ENCODE measurements at regions not wholly inside any gene's neighbourhood (a gene's known extent, or its start where the extent isn't known, plus 50 kb on each side); places are given as distances from the start of the nearest gene placed in this dataset.

DNA sequence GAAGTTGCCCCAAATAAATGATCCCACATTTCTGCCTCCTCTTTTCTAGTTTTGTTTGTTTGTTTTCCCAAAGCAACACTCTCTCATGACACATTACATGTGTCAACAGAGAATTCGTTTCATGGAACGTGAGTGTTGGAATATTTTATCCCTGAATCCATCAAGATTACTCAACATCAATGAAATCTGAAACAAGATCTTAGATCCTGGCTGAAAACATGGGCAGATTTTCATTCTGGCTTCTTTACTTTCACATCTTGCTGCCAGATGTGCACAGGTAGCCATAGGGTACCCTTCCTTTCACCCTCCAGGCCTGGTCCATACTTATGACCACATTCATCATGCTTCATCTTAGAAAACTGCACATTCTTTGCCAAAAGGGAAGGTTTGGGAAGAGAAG, 347.0 kb downstream of the DOK5 start:
- Histone ChIP-seq H3K36me3 (ENCODE audit: control insufficient read depth in 2 of 2, insufficient read depth in 2 of 2, low read length in 1 of 2) (no peaks in the 10 kb centered on the region), H3K79me2 (ENCODE audit: control insufficient read depth, insufficient read depth, low read length) (no peaks in the 10 kb centered on the region), H3K4me3 (no peak overlapping the region), H3K4me1 (ENCODE audit: control insufficient read depth, insufficient read depth, low read length) (no peaks in the 10 kb centered on the region), H2AFZ (ENCODE audit: control insufficient read depth, low read depth, low read length) (no peak overlapping the region), H3K27me3 (replicated peaks in 1 of 2; ENCODE audit: control insufficient read depth in 2 of 2, insufficient read depth in 2 of 2, low read length in 1 of 2) (no peaks in the 10 kb centered on the region), H3K27ac (ENCODE audit: control insufficient read depth, insufficient read depth) (no peak overlapping the region), H3K9me3 (replicated peaks; ENCODE audit: control insufficient read depth, insufficient read depth, low read length) (no peaks in the 10 kb centered on the region), H4K20me1 (ENCODE audit: control insufficient read depth, insufficient read depth) (no peaks in the 10 kb centered on the region), H3K9ac (ENCODE audit: control insufficient read depth, insufficient read depth, low read length) (no peak overlapping the region), H3K4me2 (ENCODE audit: control insufficient read depth, insufficient read depth) (no peak overlapping the region)
- SMC1A ChIA-PET (ENCODE audit: uncharacterized antibody, unreplicated experiment), result no interaction called here
- no peak for ATAC-seq
- RAD21 ChIA-PET (ENCODE audit: unreplicated experiment), result no interaction called here
- 0% methylated on average over 2 of the region's 2 CpGs for WGBS (ENCODE audit: insufficient coverage, insufficient replicate concordance, low lambda C conversion rate, missing lambda C conversion rate)
- BruUV-seq (replicated peaks), result no TSS peak
- DNase-seq (ENCODE audit: low read depth, low spot score), result no peak
- FAIRE-seq, result no peak
- POLR2A ChIA-PET, result no interaction called here
- intact Hi-C loops (cut with micrococcal nuclease; ENCODE audit: unreplicated experiment) (no loop called here), in situ Hi-C loops (cut with MboI) (no loop called here)
- CTCF ChIA-PET, result no interaction called here
- TF ChIP-seq LARP7 (IDR thresholded peaks at IDR 0.05), result no peak
- TF ChIP-seq HDGF (IDR thresholded peaks at IDR 0.05), result no peak
- no peak for TF ChIP-seq RAD21 (IDR thresholded peaks at IDR 0.05; ENCODE audit: insufficient read depth, low read depth, low read length)
- TF ChIP-seq BCLAF1 (IDR thresholded peaks at IDR 0.05), result no peak
- TF ChIP-seq NFYA (IDR thresholded peaks at IDR 0.05; ENCODE audit: borderline replicate concordance, low read depth, low read length), result no peak
- no peak for TF ChIP-seq RAD51 (IDR thresholded peaks at IDR 0.05)
- TF ChIP-seq ZNF687 (IDR thresholded peaks at IDR 0.05), result no peak
- TF ChIP-seq RCOR1 (conservative IDR thresholded peaks at IDR 0.05; ENCODE audit: low read depth, low read length), result no peak
- TF ChIP-seq NKRF (conservative IDR thresholded peaks at IDR 0.05), result no peak
- no peak for TF ChIP-seq MYB (IDR thresholded peaks at IDR 0.05; ENCODE audit: borderline replicate concordance, low read depth, low read length)
- no peak for TF ChIP-seq NFIC (IDR thresholded peaks at IDR 0.05; ENCODE audit: low read depth, low read length)
- TF ChIP-seq WRNIP1 (IDR thresholded peaks at IDR 0.05; ENCODE audit: borderline replicate concordance, low read depth, low read length), result no peak
- TF ChIP-seq JUND (IDR thresholded peaks at IDR 0.05; ENCODE audit: low read depth, low read length), result no peak
- no peak for TF ChIP-seq ZNF207 (IDR thresholded peaks at IDR 0.05; ENCODE audit: borderline replicate concordance)
- TF ChIP-seq CEBPB (IDR thresholded peaks at IDR 0.05; ENCODE audit: borderline replicate concordance in 1 of 2, low read depth in 2 of 2, low read length in 2 of 2), result no peak

Measured in GM12878 (cell line).